Kidney (tissue), 13 donors: ENCODE measurements at regions not wholly inside any gene's neighbourhood (a gene's known extent, or its start where the extent isn't known, plus 50 kb on each side); places are given as distances from the start of the nearest gene placed in this dataset.

ENCODE experiments used
- DNase-seq, 5 donors: peaks; one replicate each; pipeline ENCODE4 v3.0.0-alpha.2; 2013 to 2020
- FAIRE-seq: peaks from 2 replicates; lab custom pipeline; 2012; peaks lifted over from hg19 to GRCh38; lab: Jason Lieb, UNC
- H3K27ac ChIP-seq, 2 donors: one replicate each; pipeline ENCODE4 v1.7.0; 2013; ENCODE audit warnings: low read depth in 2 of 2, low read length in 2 of 2, inconsistent platforms in 1 of 2
- H3K27me3 ChIP-seq: one replicate; pipeline ENCODE4 v1.7.1; 2013; ENCODE audit warnings: low read length, inconsistent platforms; ENCODE audit not compliant: control insufficient read depth, insufficient read depth
- H3K36me3 ChIP-seq, 3 donors: one replicate each; pipeline versions ENCODE4 v1.7.0 to v1.7.1; 2013; ENCODE audit warnings: low read length in 3 of 3, control low read depth in 1 of 3, inconsistent platforms in 1 of 3; ENCODE audit not compliant: insufficient read depth in 3 of 3, control insufficient read depth in 2 of 3
- H3K4me1 ChIP-seq, 3 donors: one replicate each; pipeline versions ENCODE4 v1.7.0 to v1.7.1; 2013; ENCODE audit warnings: low read length in 3 of 3, inconsistent platforms in 1 of 3, low read depth in 1 of 3; ENCODE audit not compliant: control insufficient read depth in 2 of 3, insufficient read depth in 2 of 3
- H3K4me3 ChIP-seq, 3 donors: one replicate each; pipeline versions ENCODE4 v1.7.0 to v1.8.1; 2013; ENCODE audit warnings: low read length in 3 of 3, control low read depth in 1 of 3, inconsistent platforms in 1 of 3
- H3K9ac ChIP-seq, 3 donors: one replicate each; pipeline versions ENCODE4 v1.7.0 to v1.7.1; 2013; ENCODE audit warnings: low read length in 3 of 3, control low read depth in 1 of 3, inconsistent platforms in 1 of 3
- H3K9me3 ChIP-seq, 3 donors: one replicate each; pipeline versions ENCODE4 v1.7.0 to v1.7.1; 2013; ENCODE audit warnings: low read length in 3 of 3, control low read depth in 1 of 3, inconsistent platforms in 1 of 3; ENCODE audit not compliant: control insufficient read depth in 2 of 3, insufficient read depth in 1 of 3
- intact Hi-C: fragments of 100-400 bp; cut with DNase I; formaldehyde crosslinking; loops from one replicate; pipeline ENCODE4 v1.11.1; 2022
- TF ChIP-seq, protein P1 (sequence below): IDR thresholded peaks from 3 replicates; pipeline ENCODE4 v1.5.1; 2012; ENCODE audit warnings: mild to moderate bottlenecking, moderate library complexity, borderline replicate concordance; ENCODE audit not compliant: insufficient read depth; ENCODE audit errors: extremely low read depth
- donor health status: control.
- donor health status: control.
- donor health status: control.
- donor health status: control.
- donor health status: control.
- donor health status: DM: yes; HTN: yes; CAD: no.
- donor health status: Normal renal cell carcinoma (clear cell type).

DNA sequence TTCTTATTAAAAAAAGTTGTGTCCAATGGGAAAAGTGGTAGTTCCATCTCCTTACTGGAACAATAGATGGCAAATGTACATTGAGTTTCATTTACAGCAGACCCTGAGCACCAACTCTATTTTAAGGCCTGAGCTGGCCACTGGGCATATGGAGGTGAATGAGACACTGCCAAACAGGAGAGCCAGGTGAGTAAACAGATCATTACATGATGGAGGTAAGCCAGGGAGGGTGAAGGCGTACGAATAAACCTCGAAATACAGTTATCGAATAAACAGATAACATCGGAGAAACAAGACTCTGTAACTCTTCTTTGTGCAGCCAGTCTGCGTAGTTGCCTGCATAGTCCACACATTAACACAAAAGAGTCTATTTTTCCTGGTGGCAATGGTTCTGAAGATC is 446.4 kb upstream of the KLF4 start:
- DNase-seq (no peak), FAIRE-seq (no peak)
- H3K4me1 ChIP-seq, result no peaks in the 10 kb centered on the region
- TF ChIP-seq, protein P1, sequence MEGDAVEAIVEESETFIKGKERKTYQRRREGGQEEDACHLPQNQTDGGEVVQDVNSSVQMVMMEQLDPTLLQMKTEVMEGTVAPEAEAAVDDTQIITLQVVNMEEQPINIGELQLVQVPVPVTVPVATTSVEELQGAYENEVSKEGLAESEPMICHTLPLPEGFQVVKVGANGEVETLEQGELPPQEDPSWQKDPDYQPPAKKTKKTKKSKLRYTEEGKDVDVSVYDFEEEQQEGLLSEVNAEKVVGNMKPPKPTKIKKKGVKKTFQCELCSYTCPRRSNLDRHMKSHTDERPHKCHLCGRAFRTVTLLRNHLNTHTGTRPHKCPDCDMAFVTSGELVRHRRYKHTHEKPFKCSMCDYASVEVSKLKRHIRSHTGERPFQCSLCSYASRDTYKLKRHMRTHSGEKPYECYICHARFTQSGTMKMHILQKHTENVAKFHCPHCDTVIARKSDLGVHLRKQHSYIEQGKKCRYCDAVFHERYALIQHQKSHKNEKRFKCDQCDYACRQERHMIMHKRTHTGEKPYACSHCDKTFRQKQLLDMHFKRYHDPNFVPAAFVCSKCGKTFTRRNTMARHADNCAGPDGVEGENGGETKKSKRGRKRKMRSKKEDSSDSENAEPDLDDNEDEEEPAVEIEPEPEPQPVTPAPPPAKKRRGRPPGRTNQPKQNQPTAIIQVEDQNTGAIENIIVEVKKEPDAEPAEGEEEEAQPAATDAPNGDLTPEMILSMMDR, result no peak
- no peaks in the 10 kb centered on the region for H3K27me3 ChIP-seq
- H3K36me3 ChIP-seq, result no peaks in the 10 kb centered on the region
- H3K4me3 ChIP-seq, result no peak overlapping the region
- H3K9me3 ChIP-seq, result no peaks in the 10 kb centered on the region
- H3K9ac ChIP-seq, result no peak overlapping the region
- intact Hi-C loops, result no loop called here
- no peak overlapping the region for H3K27ac ChIP-seq

DNA sequence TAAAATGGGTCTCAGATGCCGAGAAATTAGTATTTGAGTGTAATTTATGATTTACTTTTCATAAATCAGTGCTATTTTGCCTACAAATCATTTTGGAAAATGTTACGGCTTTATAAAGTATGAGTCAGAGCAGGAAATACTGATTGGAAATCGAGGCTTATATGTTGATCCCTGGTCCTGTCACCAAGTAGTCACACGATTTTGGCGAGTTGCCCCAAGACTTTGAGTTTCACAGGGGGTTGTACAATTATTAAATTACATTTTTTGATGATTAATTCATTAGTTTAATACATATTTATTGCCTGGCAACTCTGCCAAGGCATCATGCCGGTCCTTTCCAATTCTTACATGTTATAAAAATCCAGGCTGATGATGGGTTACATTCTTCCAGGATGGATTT is 443.9 kb upstream of the KLF4 start:
- no peak overlapping the region for H3K4me3 ChIP-seq

DNA sequence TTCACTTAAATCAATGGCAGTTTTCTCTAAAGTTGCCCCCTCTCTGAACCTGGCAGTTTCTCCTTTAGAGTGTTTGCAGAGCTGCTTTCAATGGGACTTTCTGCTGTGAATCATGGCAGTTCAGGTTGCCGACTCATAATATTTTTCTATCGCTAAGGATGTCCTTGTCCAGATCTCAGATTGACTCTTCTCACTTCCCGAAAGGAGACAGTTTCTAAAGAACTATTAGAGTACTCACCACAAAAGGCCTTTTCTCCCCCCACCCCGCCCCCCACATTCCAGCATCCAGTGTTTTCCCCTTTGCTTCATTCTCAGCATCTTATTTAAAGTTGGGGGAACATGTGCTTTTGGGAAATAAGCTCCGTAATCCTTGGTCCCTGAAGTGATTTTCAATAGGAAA is 443.5 kb upstream of the KLF4 start:
- H3K36me3 ChIP-seq, result no peaks in the 10 kb centered on the region
- no peaks in the 10 kb centered on the region for H3K27me3 ChIP-seq
- no peak overlapping the region for H3K4me3 ChIP-seq
- FAIRE-seq (no peak), DNase-seq (no peak)
- H3K9me3 ChIP-seq, result no peaks in the 10 kb centered on the region
- TF ChIP-seq, protein P1, result no peak
- peaks cover 0 to 2% (median 0%) of the 10 kb centered on the region in 3 donors for H3K4me1 ChIP-seq
- H3K27ac ChIP-seq, result no peak overlapping the region
- intact Hi-C loops, result no loop called here
- no peak overlapping the region for H3K9ac ChIP-seq

More for the DNA sequence above, 443.9 kb upstream of the KLF4 start:
- Histone ChIP-seq H3K27me3 (no peaks in the 10 kb centered on the region), H3K9me3 (no peaks in the 10 kb centered on the region), H3K27ac (no peak overlapping the region), H3K36me3 (no peaks in the 10 kb centered on the region), H3K9ac (no peak overlapping the region), H3K4me1 (peaks cover 0 to 2% (median 0%) of the 10 kb centered on the region in 3 donors)
- intact Hi-C loops, result no loop called here
- TF ChIP-seq, protein P1, result no peak
- DNase-seq (no peak), FAIRE-seq (no peak)

DNA sequence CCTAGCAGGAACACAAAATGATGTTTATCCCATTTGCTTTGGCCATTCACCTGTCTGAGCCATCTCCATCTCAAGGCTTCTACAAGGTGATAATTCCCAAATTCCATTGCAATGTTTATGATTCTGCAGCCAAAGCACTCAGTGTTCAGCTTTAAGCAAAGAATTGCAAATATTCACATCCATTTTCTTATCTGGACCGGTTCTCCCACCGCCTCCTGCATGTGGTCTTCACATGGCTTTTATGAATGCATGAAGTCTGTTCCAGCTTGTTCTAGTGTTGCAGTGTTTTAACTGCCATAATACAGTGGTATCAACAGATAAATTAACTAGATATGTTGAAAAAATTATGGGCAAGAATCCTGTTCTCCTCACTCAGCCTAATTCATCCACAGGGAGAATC is 443.0 kb upstream of the KLF4 start:
- Histone ChIP-seq H3K27ac (no peak overlapping the region), H3K4me1 (peaks cover 0 to 2% (median 0%) of the 10 kb centered on the region in 3 donors), H3K9me3 (peaks cover 0 to 2% (median 0%) of the 10 kb centered on the region in 3 donors), H3K36me3 (no peaks in the 10 kb centered on the region), H3K27me3 (no peaks in the 10 kb centered on the region), H3K4me3 (no peak overlapping the region), H3K9ac (no peak overlapping the region)
- TF ChIP-seq, protein P1, result no peak
- intact Hi-C loops, result no loop called here
- FAIRE-seq (no peak), DNase-seq (no peak)
